ENCODE measurements at regions not wholly inside any gene's neighbourhood (a gene's known extent, or its start where the extent isn't known, plus 50 kb on each side); places are given as distances from the start of the nearest gene placed in this dataset.

GRCh38 chr15:66941791-66942190 is 123.6 kb upstream of the SMAD3 start:
- H3K9me3 Mint-ChIP-seq (ENCODE audit: low read depth): peaks cover 2% of the 10 kb centered on the region
- no peaks in the 10 kb centered on the region for H3K36me3 Mint-ChIP-seq (ENCODE audit: insufficient read depth)
- H3K27ac Mint-ChIP-seq: no peak overlapping the region
- no peak overlapping the region for H3K4me3 Mint-ChIP-seq (ENCODE audit: low read depth)
- peaks cover 10% of the 10 kb centered on the region for H3K27me3 Mint-ChIP-seq
- no peaks in the 10 kb centered on the region for H3K4me1 Mint-ChIP-seq (ENCODE audit: low read depth)
- TF ChIP-seq, protein P1, sequence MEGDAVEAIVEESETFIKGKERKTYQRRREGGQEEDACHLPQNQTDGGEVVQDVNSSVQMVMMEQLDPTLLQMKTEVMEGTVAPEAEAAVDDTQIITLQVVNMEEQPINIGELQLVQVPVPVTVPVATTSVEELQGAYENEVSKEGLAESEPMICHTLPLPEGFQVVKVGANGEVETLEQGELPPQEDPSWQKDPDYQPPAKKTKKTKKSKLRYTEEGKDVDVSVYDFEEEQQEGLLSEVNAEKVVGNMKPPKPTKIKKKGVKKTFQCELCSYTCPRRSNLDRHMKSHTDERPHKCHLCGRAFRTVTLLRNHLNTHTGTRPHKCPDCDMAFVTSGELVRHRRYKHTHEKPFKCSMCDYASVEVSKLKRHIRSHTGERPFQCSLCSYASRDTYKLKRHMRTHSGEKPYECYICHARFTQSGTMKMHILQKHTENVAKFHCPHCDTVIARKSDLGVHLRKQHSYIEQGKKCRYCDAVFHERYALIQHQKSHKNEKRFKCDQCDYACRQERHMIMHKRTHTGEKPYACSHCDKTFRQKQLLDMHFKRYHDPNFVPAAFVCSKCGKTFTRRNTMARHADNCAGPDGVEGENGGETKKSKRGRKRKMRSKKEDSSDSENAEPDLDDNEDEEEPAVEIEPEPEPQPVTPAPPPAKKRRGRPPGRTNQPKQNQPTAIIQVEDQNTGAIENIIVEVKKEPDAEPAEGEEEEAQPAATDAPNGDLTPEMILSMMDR (IDR thresholded peaks at IDR 0.05; ENCODE audit: unreplicated experiment): no peak
- DNase-seq (ENCODE audit: low spot score, unreplicated experiment): no peak

GRCh38 chr15:66942649-66943390 is 122.6 kb upstream of the SMAD3 start:
- H3K9me3 Mint-ChIP-seq (ENCODE audit: low read depth): peaks cover 2% of the 10 kb centered on the region
- TF ChIP-seq, protein P1 (IDR thresholded peaks at IDR 0.05; ENCODE audit: unreplicated experiment): no peak
- no peak for DNase-seq (ENCODE audit: low spot score, unreplicated experiment)
- no peak overlapping the region for H3K27ac Mint-ChIP-seq
- no peaks in the 10 kb centered on the region for H3K4me1 Mint-ChIP-seq (ENCODE audit: low read depth)
- H3K4me3 Mint-ChIP-seq (ENCODE audit: low read depth): no peak overlapping the region
- peaks cover 10% of the 10 kb centered on the region for H3K27me3 Mint-ChIP-seq
- H3K36me3 Mint-ChIP-seq (ENCODE audit: insufficient read depth): no peaks in the 10 kb centered on the region

DNA sequence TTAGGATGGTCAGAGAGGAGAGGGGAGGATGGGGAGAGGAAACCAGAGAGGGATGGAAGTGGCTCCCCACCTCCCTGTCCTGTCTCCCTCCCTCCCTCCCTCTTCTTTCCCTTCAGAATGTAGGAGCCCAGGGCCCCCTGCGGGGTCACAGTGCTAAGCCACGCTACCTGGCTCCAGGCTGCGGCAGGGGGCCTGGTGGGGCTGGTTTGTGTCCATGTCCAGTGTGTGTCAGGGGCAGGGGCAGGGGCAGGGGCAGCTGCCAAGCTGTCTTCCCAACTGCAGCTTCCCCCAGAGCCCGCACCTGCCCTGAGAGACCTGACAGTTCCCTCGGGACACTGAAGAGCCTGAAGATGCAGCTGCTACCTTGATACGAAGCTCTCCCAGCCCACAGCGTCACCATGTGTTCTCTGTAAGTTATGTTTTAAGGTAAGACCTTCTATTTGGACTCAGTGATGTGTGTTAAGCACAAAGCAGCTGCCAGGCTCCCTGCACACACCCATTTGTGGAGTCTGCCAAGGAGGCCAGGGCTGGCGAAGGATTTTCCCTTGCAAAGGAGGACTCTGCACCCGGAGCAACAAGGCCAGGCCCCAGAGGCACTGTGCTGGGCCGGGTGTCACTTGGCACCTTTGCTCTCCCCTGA is 121.8 kb upstream of the SMAD3 start:
- Mint-ChIP-seq H3K4me1 (ENCODE audit: low read depth) (no peaks in the 10 kb centered on the region), H3K27me3 (peaks cover 10% of the 10 kb centered on the region), H3K27ac (no peak overlapping the region), H3K36me3 (ENCODE audit: insufficient read depth) (no peaks in the 10 kb centered on the region), H3K4me3 (ENCODE audit: low read depth) (no peak overlapping the region), H3K9me3 (ENCODE audit: low read depth) (no peaks in the 10 kb centered on the region)
- TF ChIP-seq, protein P1 (IDR thresholded peaks at IDR 0.05; ENCODE audit: unreplicated experiment): no peak
- no peak for DNase-seq (ENCODE audit: low spot score, unreplicated experiment)

DNA sequence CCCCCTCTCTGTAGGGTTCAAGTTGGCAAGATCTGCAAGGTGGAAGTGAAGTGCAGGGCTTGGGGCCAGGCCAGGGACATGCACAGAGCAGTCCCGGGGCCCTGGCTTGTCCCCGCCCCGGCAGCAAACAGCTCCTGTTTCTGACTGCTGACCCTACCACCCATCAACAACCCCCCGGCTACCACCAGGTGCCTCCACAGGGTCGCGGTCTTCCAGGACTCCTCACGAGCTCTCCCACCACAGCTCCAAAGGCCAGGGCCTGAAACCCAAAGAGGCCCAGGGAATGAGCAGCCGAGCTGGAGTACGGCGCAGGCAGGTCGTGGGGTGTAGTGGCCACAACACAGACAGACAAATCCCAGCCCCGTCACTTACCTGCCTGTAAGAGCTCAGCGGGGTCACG is 121.3 kb upstream of the SMAD3 start:
- no peak for DNase-seq (ENCODE audit: low spot score, unreplicated experiment)
- peaks cover 10% of the 10 kb centered on the region for H3K27me3 Mint-ChIP-seq

DNA sequence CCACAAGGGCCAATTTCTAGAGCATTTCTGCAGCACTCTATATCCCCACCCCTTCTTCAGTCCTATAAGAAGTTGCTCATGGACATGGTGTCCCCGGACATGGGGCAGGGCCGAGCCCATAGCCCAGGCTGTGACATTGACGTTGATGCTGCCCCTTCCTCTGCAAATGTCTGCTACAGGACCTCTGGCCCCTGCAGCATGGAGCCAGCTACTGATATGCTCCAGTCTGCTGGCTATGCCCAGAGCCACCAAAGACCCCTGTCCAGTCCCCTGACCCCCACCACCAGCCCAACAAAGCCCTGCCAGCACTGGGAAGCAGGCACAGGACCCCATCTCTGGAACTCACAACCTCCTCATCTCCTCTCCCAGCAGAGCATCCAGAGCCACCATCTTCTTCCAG is 120.1 kb upstream of the SMAD3 start:
- Mint-ChIP-seq H3K27me3 (peaks cover 12% of the 10 kb centered on the region), H3K4me1 (ENCODE audit: low read depth) (no peaks in the 10 kb centered on the region), H3K36me3 (ENCODE audit: insufficient read depth) (no peaks in the 10 kb centered on the region), H3K4me3 (ENCODE audit: low read depth) (no peak overlapping the region), H3K9me3 (ENCODE audit: low read depth) (no peaks in the 10 kb centered on the region), H3K27ac (no peak overlapping the region)
- DNase-seq (ENCODE audit: low spot score, unreplicated experiment): no peak
- TF ChIP-seq, protein P1 (IDR thresholded peaks at IDR 0.05; ENCODE audit: unreplicated experiment): no peak

More for the DNA sequence above, 121.3 kb upstream of the SMAD3 start:
- TF ChIP-seq, protein P1 (IDR thresholded peaks at IDR 0.05; ENCODE audit: unreplicated experiment): no peak
- H3K27ac Mint-ChIP-seq: no peak overlapping the region
- H3K4me1 Mint-ChIP-seq (ENCODE audit: low read depth): no peaks in the 10 kb centered on the region
- no peaks in the 10 kb centered on the region for H3K36me3 Mint-ChIP-seq (ENCODE audit: insufficient read depth)
- no peaks in the 10 kb centered on the region for H3K9me3 Mint-ChIP-seq (ENCODE audit: low read depth)
- no peak overlapping the region for H3K4me3 Mint-ChIP-seq (ENCODE audit: low read depth)

All from progenitor cell of endocrine pancreas (in vitro differentiated cells).